C4-2B (cell line): ENCODE measurements at regions not wholly inside any gene's neighbourhood (a gene's known extent, or its start where the extent isn't known, plus 50 kb on each side); places are given as distances from the start of the nearest gene placed in this dataset.

ENCODE experiments used
- CTCF ChIP-seq: fragments of 450-650 bp; conservative IDR thresholded peaks from 2 replicates; pipeline ENCODE4 v1.5.1; 2017; ENCODE audit warnings: mild to moderate bottlenecking
- ZFX ChIP-seq: fragments of 450-650 bp; IDR thresholded peaks from 2 replicates; pipeline ENCODE4 v1.6.1; 2017

- TF ChIP-seq CTCF = no peak
- no peak for TF ChIP-seq ZFX
Measured at GRCh38 chr2:239826376-239826775, 198.8 kb downstream of the NDUFA10 start.
